Right lobe of liver (tissue), 4 donors: ENCODE measurements at regions not wholly inside any gene's neighbourhood (a gene's known extent, or its start where the extent isn't known, plus 50 kb on each side); places are given as distances from the start of the nearest gene placed in this dataset.

Experiments
- POLR2A ChIP-seq: fragments of 450-650 bp; IDR thresholded peaks from one replicate; pipeline ENCODE4 v1.6.1; 2017; ENCODE audit warnings: antibody characterized with exemption, mild to moderate bottlenecking
- TF ChIP-seq, protein P1 (sequence below), 4 donors: fragments of 200-600 bp in 3 of 4; fragments of 450-650 bp in 1 of 4; IDR thresholded peaks; one replicate each; pipeline versions ENCODE4 v1.5.1 to v1.8.0; 2016 to 2022; ENCODE audit warnings: antibody characterized with exemption in 4 of 4, mild to moderate bottlenecking in 2 of 4
- donor health status: DM: no; HTN: no; CAD: no.
- donor health status: DM: no; HTN: no; CAD: no.
- donor health status: DM: no; HTN: yes; CAD: no.

DNA sequence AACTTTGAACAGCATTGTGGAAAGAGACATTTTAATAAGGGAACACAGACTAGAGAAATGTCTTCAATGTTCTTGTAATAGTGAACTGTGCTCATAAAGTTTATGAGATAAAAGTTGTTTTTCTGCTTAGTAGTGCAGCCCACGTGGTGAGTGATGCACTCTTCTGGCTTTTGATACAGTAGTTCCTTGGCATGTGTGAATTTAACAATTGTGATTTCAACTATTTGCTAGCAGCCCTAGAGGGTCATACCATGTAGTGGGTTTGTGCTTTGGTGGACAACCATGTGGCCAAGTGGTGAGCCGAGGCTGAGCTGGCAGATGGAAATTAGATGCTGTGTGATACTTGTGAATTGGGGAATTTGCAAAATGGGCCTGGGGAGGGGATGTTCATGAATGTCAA, 116.2 kb upstream of the SLC4A4 start:
- TF ChIP-seq, protein P1, sequence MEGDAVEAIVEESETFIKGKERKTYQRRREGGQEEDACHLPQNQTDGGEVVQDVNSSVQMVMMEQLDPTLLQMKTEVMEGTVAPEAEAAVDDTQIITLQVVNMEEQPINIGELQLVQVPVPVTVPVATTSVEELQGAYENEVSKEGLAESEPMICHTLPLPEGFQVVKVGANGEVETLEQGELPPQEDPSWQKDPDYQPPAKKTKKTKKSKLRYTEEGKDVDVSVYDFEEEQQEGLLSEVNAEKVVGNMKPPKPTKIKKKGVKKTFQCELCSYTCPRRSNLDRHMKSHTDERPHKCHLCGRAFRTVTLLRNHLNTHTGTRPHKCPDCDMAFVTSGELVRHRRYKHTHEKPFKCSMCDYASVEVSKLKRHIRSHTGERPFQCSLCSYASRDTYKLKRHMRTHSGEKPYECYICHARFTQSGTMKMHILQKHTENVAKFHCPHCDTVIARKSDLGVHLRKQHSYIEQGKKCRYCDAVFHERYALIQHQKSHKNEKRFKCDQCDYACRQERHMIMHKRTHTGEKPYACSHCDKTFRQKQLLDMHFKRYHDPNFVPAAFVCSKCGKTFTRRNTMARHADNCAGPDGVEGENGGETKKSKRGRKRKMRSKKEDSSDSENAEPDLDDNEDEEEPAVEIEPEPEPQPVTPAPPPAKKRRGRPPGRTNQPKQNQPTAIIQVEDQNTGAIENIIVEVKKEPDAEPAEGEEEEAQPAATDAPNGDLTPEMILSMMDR (IDR thresholded peaks at IDR 0.05) = no peak
- no peak for TF ChIP-seq POLR2A
